ENCODE measurements at regions not wholly inside any gene's neighbourhood (a gene's known extent, or its start where the extent isn't known, plus 50 kb on each side); places are given as distances from the start of the nearest gene placed in this dataset.

GRCh38 chr9:80465556-80465955, 893.8 kb downstream of the TLE4 start:
- TF ChIP-seq POLR2A (IDR thresholded peaks at IDR 0.05) (no peak), CTCF (IDR thresholded peaks at IDR 0.05) (no peak)
